OCI-LY1 (cell line): ENCODE measurements at regions not wholly inside any gene's neighbourhood (a gene's known extent, or its start where the extent isn't known, plus 50 kb on each side); places are given as distances from the start of the nearest gene placed in this dataset.
"Not testable (repeated sequence)": the region's sequence is repeated elsewhere in the genome, so short reads cannot be mapped to it uniquely, and the experiment has no call there.

Experiments
- H2AFZ ChIP-seq: fragments of 200-600 bp; sonication (generic), shearing (Covaris generic); 2 replicates; pipeline ENCODE4 v1.6.0; 2014; ENCODE audit warnings: antibody characterized with exemption, mild to moderate bottlenecking, low read length
- H3F3A ChIP-seq: fragments of 200-600 bp; sonication (generic), shearing (Covaris generic); 2 replicates; pipeline ENCODE4 v1.6.0; 2014; ENCODE audit warnings: mild to moderate bottlenecking, antibody characterized with exemption, low read length, moderate library complexity; ENCODE audit not compliant: insufficient read depth
- H3K27ac ChIP-seq: fragments of 200-600 bp; sonication (generic); 2 replicates; pipeline ENCODE4 v1.5.1; 2014; ENCODE audit warnings: low read length, mixed run types, mild to moderate bottlenecking, low read depth; ENCODE audit not compliant: poor library complexity, severe bottlenecking
- H3K27me3 ChIP-seq: fragments of 200-600 bp; sonication (generic); 2 replicates; pipeline ENCODE4 v1.6.0; 2014; ENCODE audit warnings: antibody characterized with exemption, mild to moderate bottlenecking, low read length, moderate library complexity; ENCODE audit not compliant: insufficient read depth
- H3K36me3 ChIP-seq: fragments of 200-600 bp; sonication (generic); 2 replicates; pipeline ENCODE4 v1.6.1; 2014; ENCODE audit warnings: mild to moderate bottlenecking, antibody characterized with exemption, low read length, moderate library complexity, mixed read lengths; ENCODE audit not compliant: insufficient read depth
- H3K4me1 ChIP-seq: fragments of 200-600 bp; sonication (generic); 2 replicates; pipeline ENCODE4 v1.5.1; 2014; ENCODE audit warnings: mild to moderate bottlenecking, low read length, moderate library complexity; ENCODE audit not compliant: insufficient read depth, severe bottlenecking
- H3K4me2 ChIP-seq: fragments of 200-600 bp; sonication (generic), shearing (Covaris generic); 2 replicates; pipeline ENCODE4 v1.6.1; 2014; ENCODE audit warnings: low read length
- H3K4me3 ChIP-seq: fragments of 200-600 bp; sonication (generic); 2 replicates; pipeline ENCODE4 v1.5.1; 2014; ENCODE audit warnings: low read length, low read depth, mild to moderate bottlenecking, mixed read lengths; ENCODE audit not compliant: poor library complexity, severe bottlenecking
- H3K79me2 ChIP-seq: fragments of 200-600 bp; shearing (Covaris generic); 2 replicates; pipeline ENCODE4 v1.6.1; 2016; ENCODE audit warnings: mixed run types, low read length, mixed read lengths; ENCODE audit not compliant: insufficient read depth
- H3K9ac ChIP-seq: fragments of 200-600 bp; sonication (generic), shearing (Covaris generic); 2 replicates; pipeline ENCODE4 v1.6.1; 2014; ENCODE audit warnings: mild to moderate bottlenecking, low read length, mixed read lengths
- H3K9me2 ChIP-seq: fragments of 200-600 bp; sonication (generic), shearing (Covaris generic); 2 replicates; pipeline ENCODE4 v1.6.1; 2014; ENCODE audit warnings: low read depth, mild to moderate bottlenecking, low read length, mixed read lengths
- H3K9me3 ChIP-seq: fragments of 200-600 bp; shearing (Covaris generic); 2 replicates; pipeline ENCODE4 v1.6.1; 2014; ENCODE audit warnings: low read length, mixed read lengths
- H4K20me1 ChIP-seq: fragments of 200-600 bp; sonication (generic), shearing (Covaris generic); 2 replicates; pipeline ENCODE4 v1.6.0; 2016; ENCODE audit warnings: mild to moderate bottlenecking, low read length; ENCODE audit not compliant: insufficient read depth
- CTCF ChIP-seq: fragments of 200-600 bp; sonication (generic), shearing (Covaris generic); IDR thresholded peaks from 2 replicates; pipeline ENCODE4 v1.5.1; 2017; ENCODE audit warnings: mild to moderate bottlenecking, antibody characterized with exemption, low read length, moderate library complexity, mixed read lengths
- EZH2 ChIP-seq: fragments of 200-600 bp; sonication (generic), shearing (Covaris generic); IDR thresholded peaks from 2 replicates; pipeline ENCODE4 v1.8.0; 2017; ENCODE audit warnings: borderline replicate concordance, mixed run types, mild to moderate bottlenecking, antibody characterized with exemption, low read length, moderate library complexity, mixed read lengths

GRCh38 chr9:78406933-78407332 is 110.0 kb downstream of the PSAT1 start:
- Histone ChIP-seq H3K9me2 (no peaks in the 10 kb centered on the region), H3K79me2 (no peaks in the 10 kb centered on the region), H3K4me3 (no peak overlapping the region), H4K20me1 (no peaks in the 10 kb centered on the region), H3F3A (no peaks in the 10 kb centered on the region), H3K27me3 (no peaks in the 10 kb centered on the region), H3K36me3 (no peaks in the 10 kb centered on the region), H3K27ac (no peak overlapping the region), H3K4me2 (no peak overlapping the region), H3K4me1 (no peaks in the 10 kb centered on the region), H2AFZ (no peak overlapping the region), H3K9me3 (no peaks in the 10 kb centered on the region), H3K9ac (no peak overlapping the region)
- TF ChIP-seq CTCF (no peak), EZH2 (no peak)

GRCh38 chr9:78407636-78408312 is 110.8 kb downstream of the PSAT1 start:
- H3K27me3 ChIP-seq = no peaks in the 10 kb centered on the region
- no peaks in the 10 kb centered on the region for H3K36me3 ChIP-seq
- H3F3A ChIP-seq = no peaks in the 10 kb centered on the region
- no peaks in the 10 kb centered on the region for H3K9me3 ChIP-seq
- H2AFZ ChIP-seq = no peak overlapping the region
- H3K27ac ChIP-seq = no peak overlapping the region
- no peaks in the 10 kb centered on the region for H3K9me2 ChIP-seq
- no peak overlapping the region for H3K4me3 ChIP-seq
- no peaks in the 10 kb centered on the region for H3K79me2 ChIP-seq
- H3K4me2 ChIP-seq = no peak overlapping the region
- no peaks in the 10 kb centered on the region for H3K4me1 ChIP-seq
- H3K9ac ChIP-seq = no peak overlapping the region
- no peaks in the 10 kb centered on the region for H4K20me1 ChIP-seq
- no peak for TF ChIP-seq EZH2
- TF ChIP-seq CTCF = no peak

- no peak overlapping the region for H3K27ac ChIP-seq
- H3K4me2 ChIP-seq = no peak overlapping the region
- TF ChIP-seq CTCF = no peak
- no peak for TF ChIP-seq EZH2
- no peak overlapping the region for H3K4me3 ChIP-seq
- H3K9ac ChIP-seq = no peak overlapping the region
- H3K27me3 ChIP-seq = no peaks in the 10 kb centered on the region
- no peaks in the 10 kb centered on the region for H3K4me1 ChIP-seq
- no peaks in the 10 kb centered on the region for H4K20me1 ChIP-seq
- no peaks in the 10 kb centered on the region for H3K79me2 ChIP-seq
- no peaks in the 10 kb centered on the region for H3K9me3 ChIP-seq
- no peaks in the 10 kb centered on the region for H3K9me2 ChIP-seq
- no peak overlapping the region for H2AFZ ChIP-seq
- no peaks in the 10 kb centered on the region for H3F3A ChIP-seq
- no peaks in the 10 kb centered on the region for H3K36me3 ChIP-seq
These were observed 111.5 kb downstream of the PSAT1 start for GRCh38 chr9:78408388-78408787.

GRCh38 chr9:78409928-78410510 is 113.1 kb downstream of the PSAT1 start:
- not testable (repeated sequence) for H3K4me1 ChIP-seq, H3K27ac ChIP-seq, H3K36me3 ChIP-seq, H3K79me2 ChIP-seq, H4K20me1 ChIP-seq, H3K9me2 ChIP-seq, H3K4me3 ChIP-seq, H3K9me3 ChIP-seq, H3K9ac ChIP-seq, H3K4me2 ChIP-seq, H2AFZ ChIP-seq, H3K27me3 ChIP-seq, H3F3A ChIP-seq
